Natural killer cell (primary cell): ENCODE measurements at regions not wholly inside any gene's neighbourhood (a gene's known extent, or its start where the extent isn't known, plus 50 kb on each side); places are given as distances from the start of the nearest gene placed in this dataset.

ENCODE experiments used
- ATAC-seq, 3 donors: fragments of 150-1000 bp in 2 of 3; fragments of 200-7000 bp in 1 of 3; cut with Tn5 transposase; 1 replicate in 1 of 3; 2 replicates in 2 of 3; pipeline ENCODE4 v1.10.0; 2021; ENCODE audit warnings: mild to moderate bottlenecking in 2 of 3, moderate library complexity in 2 of 3
- DNase-seq, 2 donors: peaks; one replicate each; pipeline versions ENCODE4 v3.0.0 to v3.0.0-alpha.2; 2013 to 2021; ENCODE audit warnings: mixed read lengths in 1 of 2
- H3K27ac ChIP-seq: one replicate; pipeline ENCODE4 v1.5.1; 2013; ENCODE audit warnings: mild to moderate bottlenecking, low read length
- H3K27me3 ChIP-seq: one replicate; pipeline ENCODE4 v1.6.1; 2013; ENCODE audit warnings: low read length; ENCODE audit not compliant: control insufficient read depth, insufficient read depth
- H3K36me3 ChIP-seq: one replicate; pipeline ENCODE4 v1.6.1; 2013; ENCODE audit warnings: low read length; ENCODE audit not compliant: control insufficient read depth, insufficient read depth
- H3K4me1 ChIP-seq: one replicate; pipeline ENCODE4 v1.6.1; 2013; ENCODE audit warnings: low read length; ENCODE audit not compliant: control insufficient read depth, insufficient read depth
- H3K4me3 ChIP-seq: one replicate; pipeline ENCODE4 v1.5.1; 2013; ENCODE audit warnings: low read length
- H3K9me3 ChIP-seq: one replicate; pipeline ENCODE4 v1.6.1; 2013; ENCODE audit warnings: low read length; ENCODE audit not compliant: control insufficient read depth, insufficient read depth
- H3K27ac Mint-ChIP-seq, 2 donors: one replicate each; pipeline ENCODE4 v1.8.0; 2022; ENCODE audit warnings: mild to moderate bottlenecking in 2 of 2, mixed read lengths in 2 of 2, moderate library complexity in 1 of 2
- H3K27me3 Mint-ChIP-seq, 2 donors: one replicate each; pipeline ENCODE4 v1.8.0; 2022; ENCODE audit warnings: low read depth in 2 of 2, mixed read lengths in 2 of 2
- H3K36me3 Mint-ChIP-seq: one replicate; pipeline ENCODE4 v1.8.0; 2022; ENCODE audit warnings: mixed read lengths
- H3K4me1 Mint-ChIP-seq, 2 donors: one replicate each; pipeline ENCODE4 v1.8.0; 2022; ENCODE audit warnings: mixed read lengths in 2 of 2
- H3K4me3 Mint-ChIP-seq: one replicate; pipeline ENCODE4 v1.8.0; 2022; ENCODE audit warnings: mild to moderate bottlenecking, moderate library complexity, mixed read lengths
- H3K9me3 Mint-ChIP-seq, 2 donors: one replicate each; pipeline ENCODE4 v1.8.0; 2022; ENCODE audit warnings: mixed read lengths in 2 of 2
- CTCF ChIP-seq: fragments of 200-600 bp; IDR thresholded peaks from one replicate; pipeline ENCODE4 v1.8.0; 2022; ENCODE audit warnings: antibody characterized with exemption
- WGBS: methylation state at CpG from one replicate; pipeline ENCODE4 v1.1.7; 2013; ENCODE audit warnings: missing lambda C conversion rate; ENCODE audit not compliant: insufficient coverage; 5-methylcytosine and 5-hydroxymethylcytosine counted together
- intact Hi-C: fragments of 100-400 bp; cut with micrococcal nuclease; formaldehyde crosslinking; loops from one replicate; pipeline ENCODE4 v1.14.2; 2022

- TF ChIP-seq CTCF, result no peak
- H3K36me3 Mint-ChIP-seq, result no peaks in the 10 kb centered on the region
- Histone ChIP-seq H3K27me3 (no peaks in the 10 kb centered on the region), H3K4me1 (no peaks in the 10 kb centered on the region), H3K36me3 (no peaks in the 10 kb centered on the region), H3K4me3 (no peak overlapping the region), H3K27ac (no peak overlapping the region), H3K9me3 (no peaks in the 10 kb centered on the region)
- no peaks in the 10 kb centered on the region for H3K27me3 Mint-ChIP-seq
- H3K4me3 Mint-ChIP-seq, result no peak overlapping the region
- ATAC-seq (no peak), DNase-seq (no peak)
- intact Hi-C loops, result no loop called here
- no peaks in the 10 kb centered on the region for H3K9me3 Mint-ChIP-seq
- H3K27ac Mint-ChIP-seq, result no peak overlapping the region
- WGBS, result 100% methylated on average over 1 of the region's 1 CpG
- H3K4me1 Mint-ChIP-seq, result no peaks in the 10 kb centered on the region
Measured at GRCh38 chr6:128740951-128741350, 142.0 kb upstream of the LAMA2 start.

GRCh38 chr6:128739112-128739511 is 143.8 kb upstream of the LAMA2 start:
- H3K27ac Mint-ChIP-seq, result no peak overlapping the region
- no peaks in the 10 kb centered on the region for H3K4me1 ChIP-seq
- H3K27ac ChIP-seq, result no peak overlapping the region
- no peak overlapping the region for H3K4me3 ChIP-seq
- WGBS, result 59% methylated on average over 2 of the region's 2 CpGs
- DNase-seq, result no peak
- no peaks in the 10 kb centered on the region for H3K4me1 Mint-ChIP-seq
- no peaks in the 10 kb centered on the region for H3K9me3 Mint-ChIP-seq
- no peaks in the 10 kb centered on the region for H3K27me3 Mint-ChIP-seq
- H3K36me3 Mint-ChIP-seq, result no peaks in the 10 kb centered on the region
- no peaks in the 10 kb centered on the region for H3K9me3 ChIP-seq
- intact Hi-C loops, result no loop called here
- no peak overlapping the region for H3K4me3 Mint-ChIP-seq
- no peaks in the 10 kb centered on the region for H3K36me3 ChIP-seq
- TF ChIP-seq CTCF, result no peak
- ATAC-seq, result no peak
- H3K27me3 ChIP-seq, result no peaks in the 10 kb centered on the region

- no peak for TF ChIP-seq CTCF
- Mint-ChIP-seq H3K27me3 (no peaks in the 10 kb centered on the region), H3K4me3 (no peak overlapping the region), H3K27ac (no peak overlapping the region), H3K36me3 (no peaks in the 10 kb centered on the region), H3K4me1 (no peaks in the 10 kb centered on the region), H3K9me3 (no peaks in the 10 kb centered on the region)
- no peak for DNase-seq
- Histone ChIP-seq H3K27ac (no peak overlapping the region), H3K4me1 (no peaks in the 10 kb centered on the region), H3K27me3 (peaks cover 2% of the 10 kb centered on the region), H3K36me3 (no peaks in the 10 kb centered on the region), H3K4me3 (no peak overlapping the region), H3K9me3 (no peaks in the 10 kb centered on the region)
- ATAC-seq, result no peak
- 76% methylated on average over 3 of the region's 3 CpGs for whole genome bisulfite sequencing
- intact Hi-C loops, result no loop called here
Measured at GRCh38 chr6:128738112-128738511, 144.8 kb upstream of the LAMA2 start.

GRCh38 chr6:128736780-128737179 is 146.2 kb upstream of the LAMA2 start:
- Mint-ChIP-seq H3K36me3 (no peaks in the 10 kb centered on the region), H3K4me3 (no peak overlapping the region), H3K27ac (no peak overlapping the region), H3K9me3 (no peaks in the 10 kb centered on the region), H3K4me1 (no peaks in the 10 kb centered on the region), H3K27me3 (no peaks in the 10 kb centered on the region)
- Histone ChIP-seq H3K4me3 (no peak overlapping the region), H3K27ac (no peak overlapping the region), H3K4me1 (no peaks in the 10 kb centered on the region), H3K9me3 (no peaks in the 10 kb centered on the region), H3K36me3 (no peaks in the 10 kb centered on the region), H3K27me3 (peaks cover 2% of the 10 kb centered on the region)
- TF ChIP-seq CTCF, result no peak
- intact Hi-C loops, result no loop called here
- DNase-seq (no peak), ATAC-seq (no peak)
